ENCODE measurements at regions not wholly inside any gene's neighbourhood (a gene's known extent, or its start where the extent isn't known, plus 50 kb on each side); places are given as distances from the start of the nearest gene placed in this dataset.
"Not testable (repeated sequence)": the region's sequence is repeated elsewhere in the genome, so short reads cannot be mapped to it uniquely, and the experiment has no call there.

GRCh38 chr3:197423376-197423775 lies 125.0 kb upstream of the DLG1 start:
- Histone ChIP-seq H3K27ac (ENCODE audit: low read length) (no peak overlapping the region), H3K4me1 (ENCODE audit: control insufficient read depth, insufficient read depth, low read length) (no peaks in the 10 kb centered on the region; the same call in 1 of the 2 replicates), H3K27me3 (ENCODE audit: control insufficient read depth, insufficient read depth, low read length) (no peaks in the 10 kb centered on the region), H3K9me3 (ENCODE audit: control insufficient read depth, insufficient read depth, low read length) (no peaks in the 10 kb centered on the region), H3K4me3 (ENCODE audit: low read length) (no peak overlapping the region), H3K36me3 (ENCODE audit: control insufficient read depth, insufficient read depth, low read length) (no peaks in the 10 kb centered on the region)
- no CpG with 5 or more reads among the region's 11 CpGs for WGBS (ENCODE audit: insufficient coverage, insufficient read length)
- DNase-seq (ENCODE audit: low read depth, low spot score) = no peak

DNA sequence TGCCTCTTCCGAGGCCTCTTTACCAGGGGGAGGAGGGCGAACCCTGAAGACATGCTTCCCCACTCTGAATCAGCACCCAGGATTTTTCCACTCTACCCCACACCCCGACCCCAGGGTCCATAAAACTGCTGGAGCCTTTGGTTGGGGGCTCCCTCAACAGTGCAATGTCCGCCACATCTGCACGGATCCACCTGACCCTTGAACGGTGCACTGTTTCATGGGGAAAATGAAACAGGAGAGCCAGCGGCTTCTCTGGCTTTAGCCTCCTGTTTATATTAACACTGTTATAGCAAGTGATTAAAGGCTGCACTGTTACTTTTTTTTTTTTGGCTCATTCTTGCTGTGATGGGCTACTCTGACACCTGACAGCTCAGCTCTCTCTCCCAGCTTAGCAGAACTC lies 124.1 kb upstream of the DLG1 start:
- no peak for DNase-seq (ENCODE audit: low read depth, low spot score)
- no CpG with 5 or more reads among the region's 7 CpGs for WGBS (ENCODE audit: insufficient coverage, insufficient read length)
- H3K27ac ChIP-seq (ENCODE audit: low read length) = no peak overlapping the region
- no peaks in the 10 kb centered on the region for H3K27me3 ChIP-seq (ENCODE audit: control insufficient read depth, insufficient read depth, low read length)
- no peaks in the 10 kb centered on the region for H3K36me3 ChIP-seq (ENCODE audit: control insufficient read depth, insufficient read depth, low read length)
- H3K4me1 ChIP-seq (ENCODE audit: control insufficient read depth, insufficient read depth, low read length) = peaks cover 2% of the 10 kb centered on the region
- no peaks in the 10 kb centered on the region for H3K9me3 ChIP-seq (ENCODE audit: control insufficient read depth, insufficient read depth, low read length)
- H3K4me3 ChIP-seq (ENCODE audit: low read length) = no peak overlapping the region

DNA sequence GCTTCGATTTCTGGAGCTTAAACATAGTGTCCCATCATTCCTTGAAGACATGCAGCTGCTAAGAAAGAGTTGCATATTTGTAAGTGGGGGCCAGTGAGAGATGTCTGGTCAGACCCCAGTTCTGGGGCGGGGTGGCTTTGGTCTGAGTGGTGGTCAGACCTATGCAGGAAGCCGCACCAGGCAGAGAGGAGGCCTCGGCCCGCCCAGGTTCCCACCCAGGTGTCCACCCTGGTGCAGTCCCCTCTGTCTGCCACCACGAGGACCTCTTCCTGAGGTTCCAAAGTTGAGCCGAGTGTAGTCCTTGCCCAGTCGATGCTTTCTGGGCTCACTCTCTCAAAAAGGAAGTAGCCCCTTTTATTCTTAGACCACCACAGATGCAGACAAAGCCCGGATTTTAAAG lies 122.6 kb upstream of the DLG1 start:
- no peak for DNase-seq (ENCODE audit: low read depth, low spot score)
- H3K27ac ChIP-seq (ENCODE audit: low read length) = no peak overlapping the region
- no peaks in the 10 kb centered on the region for H3K27me3 ChIP-seq (ENCODE audit: control insufficient read depth, insufficient read depth, low read length)
- H3K4me1 ChIP-seq (ENCODE audit: control insufficient read depth, insufficient read depth, low read length) = peaks cover 4% of the 10 kb centered on the region
- no peaks in the 10 kb centered on the region for H3K36me3 ChIP-seq (ENCODE audit: control insufficient read depth, insufficient read depth, low read length)
- H3K9me3 ChIP-seq (ENCODE audit: control insufficient read depth, insufficient read depth, low read length) = no peaks in the 10 kb centered on the region
- no peak overlapping the region for H3K4me3 ChIP-seq (ENCODE audit: low read length)
- no CpG with 5 or more reads among the region's 9 CpGs for WGBS (ENCODE audit: insufficient coverage, insufficient read length)

DNA sequence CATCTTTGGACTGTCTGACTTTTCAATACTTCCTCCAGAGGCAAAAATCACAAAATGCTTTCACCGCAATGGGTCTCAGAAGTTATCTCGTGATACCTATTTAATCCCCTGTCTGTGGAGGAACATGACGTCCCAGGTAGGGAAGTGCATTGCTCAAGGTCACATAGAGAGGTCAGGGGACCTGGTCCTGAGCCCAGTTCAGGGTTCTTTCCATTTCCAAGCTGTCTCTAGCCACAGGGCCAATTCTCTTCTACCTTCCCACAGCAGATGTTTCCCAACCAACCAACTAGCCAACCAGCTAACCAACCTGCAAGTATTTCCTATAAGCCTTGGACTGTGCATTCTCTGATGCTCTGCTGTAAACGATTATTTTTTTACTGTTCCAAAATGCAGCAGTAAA lies 122.2 kb upstream of the DLG1 start:
- no CpG with 5 or more reads among the region's 4 CpGs for WGBS (ENCODE audit: insufficient coverage, insufficient read length)
- Histone ChIP-seq H3K9me3 (ENCODE audit: control insufficient read depth, insufficient read depth, low read length) (no peaks in the 10 kb centered on the region), H3K27ac (ENCODE audit: low read length) (no peak overlapping the region), H3K4me3 (ENCODE audit: low read length) (no peak overlapping the region), H3K27me3 (ENCODE audit: control insufficient read depth, insufficient read depth, low read length) (no peaks in the 10 kb centered on the region), H3K36me3 (ENCODE audit: control insufficient read depth, insufficient read depth, low read length) (no peaks in the 10 kb centered on the region), H3K4me1 (ENCODE audit: control insufficient read depth, insufficient read depth, low read length) (peaks cover 4% of the 10 kb centered on the region)
- DNase-seq (ENCODE audit: low read depth, low spot score) = no peak

DNA sequence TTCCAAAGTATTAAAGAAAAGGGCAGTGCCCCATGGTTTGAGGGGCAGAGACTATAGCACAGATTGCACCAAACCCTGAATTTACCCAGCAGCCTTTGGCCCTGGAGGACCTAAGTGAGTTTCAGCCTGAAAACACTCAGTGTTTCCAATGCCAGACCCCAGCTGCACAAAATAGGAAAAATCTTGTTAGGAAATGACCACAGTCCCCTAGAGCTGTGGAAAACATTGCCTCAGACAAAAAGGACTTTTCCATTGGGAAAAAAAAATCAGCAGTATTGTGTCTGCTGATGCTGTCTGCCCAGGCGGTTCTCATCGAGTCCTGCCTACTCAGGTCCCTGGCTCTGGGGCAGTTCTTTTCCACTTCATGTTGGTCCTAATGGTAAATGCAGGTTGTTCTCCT lies 121.7 kb upstream of the DLG1 start:
- Histone ChIP-seq H3K9me3 (ENCODE audit: control insufficient read depth, insufficient read depth, low read length) (no peaks in the 10 kb centered on the region), H3K4me3 (ENCODE audit: low read length) (no peak overlapping the region), H3K36me3 (ENCODE audit: control insufficient read depth, insufficient read depth, low read length) (no peaks in the 10 kb centered on the region), H3K4me1 (ENCODE audit: control insufficient read depth, insufficient read depth, low read length) (peaks cover 4% of the 10 kb centered on the region; the same call in 1 of the 2 replicates), H3K27me3 (ENCODE audit: control insufficient read depth, insufficient read depth, low read length) (no peaks in the 10 kb centered on the region), H3K27ac (ENCODE audit: low read length) (no peak overlapping the region)
- WGBS (ENCODE audit: insufficient coverage, insufficient read length) = no CpG with 5 or more reads among the region's 2 CpGs
- no peak for DNase-seq (ENCODE audit: low read depth, low spot score)

- no peaks in the 10 kb centered on the region for H3K9me3 ChIP-seq (ENCODE audit: control insufficient read depth, insufficient read depth, low read length)
- no peaks in the 10 kb centered on the region for H3K36me3 ChIP-seq (ENCODE audit: control insufficient read depth, insufficient read depth, low read length)
- DNase-seq (ENCODE audit: low read depth, low spot score) = no peak
- no peak overlapping the region for H3K4me3 ChIP-seq (ENCODE audit: low read length)
- H3K4me1 ChIP-seq (ENCODE audit: control insufficient read depth, insufficient read depth, low read length) = peaks cover 4% of the 10 kb centered on the region; the same call in 1 of the 2 replicates
- H3K27me3 ChIP-seq (ENCODE audit: control insufficient read depth, insufficient read depth, low read length) = no peaks in the 10 kb centered on the region
- WGBS (ENCODE audit: insufficient coverage, insufficient read length) = no CpG with 5 or more reads among the region's 2 CpGs
- H3K27ac ChIP-seq (ENCODE audit: low read length) = no peak overlapping the region
Measured at GRCh38 chr3:197419696-197420095, 121.3 kb upstream of the DLG1 start.

- H3K27ac ChIP-seq (ENCODE audit: low read length) = no peak overlapping the region
- WGBS (ENCODE audit: insufficient coverage, insufficient read length) = no CpG with 5 or more reads among the region's 11 CpGs
Measured at GRCh38 chr3:197417911-197418618, 119.7 kb upstream of the DLG1 start.

GRCh38 chr3:197417441-197417840 lies 119.0 kb upstream of the DLG1 start:
- Histone ChIP-seq H3K36me3 (ENCODE audit: control insufficient read depth, insufficient read depth, low read length) (no peaks in the 10 kb centered on the region), H3K4me3 (ENCODE audit: low read length) (no peak overlapping the region), H3K4me1 (ENCODE audit: control insufficient read depth, insufficient read depth, low read length) (peaks cover 4% of the 10 kb centered on the region; the same call in 1 of the 2 replicates), H3K9me3 (ENCODE audit: control insufficient read depth, insufficient read depth, low read length) (no peaks in the 10 kb centered on the region), H3K27me3 (ENCODE audit: control insufficient read depth, insufficient read depth, low read length) (no peaks in the 10 kb centered on the region), H3K27ac (ENCODE audit: low read length) (no peak overlapping the region)
- WGBS (ENCODE audit: insufficient coverage, insufficient read length) = no CpG with 5 or more reads among the region's 6 CpGs
- no peak for DNase-seq (ENCODE audit: low read depth, low spot score)

More at GRCh38 chr3:197417911-197418618, 119.7 kb upstream of the DLG1 start:
- H3K4me3 ChIP-seq (ENCODE audit: low read length) = no peak overlapping the region
- H3K9me3 ChIP-seq (ENCODE audit: control insufficient read depth, insufficient read depth, low read length) = no peaks in the 10 kb centered on the region
- H3K4me1 ChIP-seq (ENCODE audit: control insufficient read depth, insufficient read depth, low read length) = peaks cover 4% of the 10 kb centered on the region; the same call in 1 of the 2 replicates
- no peak for DNase-seq (ENCODE audit: low read depth, low spot score)
- no peaks in the 10 kb centered on the region for H3K36me3 ChIP-seq (ENCODE audit: control insufficient read depth, insufficient read depth, low read length)
- H3K27me3 ChIP-seq (ENCODE audit: control insufficient read depth, insufficient read depth, low read length) = no peaks in the 10 kb centered on the region

DNA sequence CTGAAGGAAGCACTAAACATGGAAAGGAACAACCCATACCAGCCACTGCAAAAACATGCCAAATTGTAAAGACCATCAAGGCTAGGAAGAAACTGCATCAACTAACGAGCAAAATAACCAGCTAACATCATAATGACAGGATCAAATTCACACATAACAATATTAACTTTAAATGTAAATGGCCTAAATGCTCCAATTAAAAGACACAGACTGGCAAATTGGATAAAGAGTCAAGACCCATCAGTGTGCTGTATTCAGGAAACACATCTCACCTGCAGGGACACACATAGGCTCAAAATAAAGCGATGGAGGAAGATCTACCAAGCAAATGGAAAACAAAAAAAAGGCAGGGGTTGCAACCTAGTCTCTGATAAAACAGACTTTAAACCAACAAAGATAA lies 113.5 kb upstream of the DLG1 start:
- H3K4me1 ChIP-seq (ENCODE audit: control insufficient read depth, insufficient read depth, low read length); H3K9me3 ChIP-seq (ENCODE audit: control insufficient read depth, insufficient read depth, low read length); H3K4me3 ChIP-seq (ENCODE audit: low read length); DNase-seq (ENCODE audit: low read depth, low spot score); H3K36me3 ChIP-seq (ENCODE audit: control insufficient read depth, insufficient read depth, low read length); H3K27me3 ChIP-seq (ENCODE audit: control insufficient read depth, insufficient read depth, low read length); H3K27ac ChIP-seq (ENCODE audit: low read length): not testable (repeated sequence)
- no CpG with 5 or more reads among the region's 2 CpGs for WGBS (ENCODE audit: insufficient coverage, insufficient read length)

DNA sequence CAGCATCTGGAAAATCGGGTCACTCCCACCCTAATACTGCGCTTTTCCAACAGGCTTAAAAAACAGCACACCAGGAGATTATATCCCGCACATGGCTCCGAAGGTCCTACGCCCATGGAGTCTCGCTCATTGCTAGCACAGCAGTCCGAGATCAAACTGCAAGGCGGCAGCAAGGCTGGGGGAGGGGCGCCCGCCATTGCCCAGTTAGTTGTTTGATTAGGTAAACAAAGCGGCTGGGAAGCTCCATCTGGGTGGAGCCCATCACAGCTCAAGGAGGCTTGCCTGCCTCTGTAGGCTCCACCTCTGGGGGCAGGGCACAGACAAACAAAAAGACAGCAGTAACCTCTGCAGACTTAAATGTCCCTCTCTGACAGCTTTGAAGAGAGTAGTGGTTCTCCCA lies 111.8 kb upstream of the DLG1 start:
- H3K4me3 ChIP-seq (ENCODE audit: low read length); H3K27me3 ChIP-seq (ENCODE audit: control insufficient read depth, insufficient read depth, low read length); H3K36me3 ChIP-seq (ENCODE audit: control insufficient read depth, insufficient read depth, low read length); H3K27ac ChIP-seq (ENCODE audit: low read length); DNase-seq (ENCODE audit: low read depth, low spot score); H3K9me3 ChIP-seq (ENCODE audit: control insufficient read depth, insufficient read depth, low read length); H3K4me1 ChIP-seq (ENCODE audit: control insufficient read depth, insufficient read depth, low read length): not testable (repeated sequence)
- no CpG with 5 or more reads among the region's 11 CpGs for WGBS (ENCODE audit: insufficient coverage, insufficient read length)

Data from iPS DF 6.9 (cell line).